Liver (tissue), 8 donors: ENCODE measurements at regions not wholly inside any gene's neighbourhood (a gene's known extent, or its start where the extent isn't known, plus 50 kb on each side); places are given as distances from the start of the nearest gene placed in this dataset.

Experiments
- DNase-seq: peaks from one replicate; pipeline ENCODE4 v3.0.0-alpha.2; 2017; ENCODE audit warnings: low spot score
- H3K27ac ChIP-seq, 2 donors: one replicate each; pipeline ENCODE4 v1.7.0; 2013; ENCODE audit warnings: inconsistent platforms in 2 of 2, low read length in 2 of 2, control low read depth in 1 of 2, low read depth in 1 of 2, mild to moderate bottlenecking in 1 of 2
- H3K27me3 ChIP-seq, 4 donors: one replicate each; pipeline versions ENCODE4 v1.6.1 to v1.7.0; 2013; ENCODE audit warnings: low read length in 3 of 4, inconsistent platforms in 1 of 4, mild to moderate bottlenecking in 1 of 4, moderate library complexity in 1 of 4; ENCODE audit not compliant: control insufficient read depth in 4 of 4, insufficient read depth in 4 of 4
- H3K36me3 ChIP-seq, 4 donors: one replicate each; pipeline versions ENCODE4 v1.6.1 to v1.7.0; 2013; ENCODE audit warnings: low read length in 3 of 4, mild to moderate bottlenecking in 3 of 4, low read depth in 1 of 4, moderate library complexity in 1 of 4; ENCODE audit not compliant: control insufficient read depth in 4 of 4, insufficient read depth in 3 of 4
- H3K4me1 ChIP-seq, 4 donors: one replicate each; pipeline versions ENCODE4 v1.6.1 to v1.7.0; 2013; ENCODE audit warnings: low read length in 3 of 4, mild to moderate bottlenecking in 3 of 4, moderate library complexity in 1 of 4; ENCODE audit not compliant: control insufficient read depth in 4 of 4, insufficient read depth in 4 of 4
- H3K4me3 ChIP-seq, 3 donors: one replicate each; pipeline versions ENCODE4 v1.6.1 to v1.7.0; 2013; ENCODE audit warnings: low read length in 3 of 3, control low read depth in 1 of 3, low read depth in 1 of 3, mild to moderate bottlenecking in 1 of 3
- H3K9ac ChIP-seq, 2 donors: one replicate each; pipeline ENCODE4 v1.7.0; 2013; ENCODE audit warnings: low read length in 2 of 2, mild to moderate bottlenecking in 2 of 2, moderate library complexity in 2 of 2, control low read depth in 1 of 2, low read depth in 1 of 2
- H3K9me3 ChIP-seq, 4 donors: one replicate each; pipeline versions ENCODE4 v1.6.1 to v1.7.0; 2013; ENCODE audit warnings: low read length in 3 of 4; ENCODE audit not compliant: control insufficient read depth in 4 of 4
- ATF3 ChIP-seq: IDR thresholded peaks from 2 replicates; pipeline ENCODE4 v1.6.1; 2016; ENCODE audit warnings: antibody characterized with exemption
- EGR1 ChIP-seq, 2 donors: IDR thresholded peaks; 2 replicates each; pipeline ENCODE4 v1.6.1; 2016 to 2018; ENCODE audit warnings: antibody characterized with exemption in 2 of 2, low read depth in 2 of 2
- FOXA1 ChIP-seq: IDR thresholded peaks from 2 replicates; pipeline ENCODE4 v1.6.1; 2016; ENCODE audit warnings: antibody characterized with exemption
- FOXA2 ChIP-seq: IDR thresholded peaks from 2 replicates; pipeline ENCODE4 v1.6.1; 2016; ENCODE audit warnings: antibody characterized with exemption
- GABPA ChIP-seq, 2 donors: IDR thresholded peaks in 1 of 2; conservative IDR thresholded peaks in 1 of 2; 2 replicates each; pipeline ENCODE4 v1.6.1; 2016; ENCODE audit warnings: antibody characterized with exemption in 2 of 2, mild to moderate bottlenecking in 1 of 2, moderate library complexity in 1 of 2
- HNF4A ChIP-seq, 2 donors: conservative IDR thresholded peaks; 2 replicates each; pipeline ENCODE4 v1.6.1; 2016; ENCODE audit warnings: antibody characterized with exemption in 2 of 2, mild to moderate bottlenecking in 2 of 2
- HNF4G ChIP-seq: IDR thresholded peaks from 2 replicates; pipeline ENCODE4 v1.6.1; 2016; ENCODE audit warnings: antibody characterized with exemption
- JUND ChIP-seq, 2 donors: IDR thresholded peaks; 2 replicates each; pipeline ENCODE4 v1.6.1; 2016; ENCODE audit warnings: antibody characterized with exemption in 2 of 2
- MAX ChIP-seq: IDR thresholded peaks from 2 replicates; pipeline ENCODE4 v1.6.1; 2016; ENCODE audit warnings: antibody characterized with exemption
- NR2F2 ChIP-seq: IDR thresholded peaks from 2 replicates; pipeline ENCODE4 v1.6.1; 2016; ENCODE audit warnings: antibody characterized with exemption
- RAD21 ChIP-seq, 2 donors: IDR thresholded peaks; 2 replicates each; pipeline ENCODE4 v1.6.1; 2016; ENCODE audit warnings: antibody characterized with exemption in 2 of 2, mild to moderate bottlenecking in 2 of 2
- RXRA ChIP-seq, 2 donors: IDR thresholded peaks; 2 replicates each; pipeline ENCODE4 v1.6.1; 2017 to 2018; ENCODE audit warnings: antibody characterized with exemption in 2 of 2, mild to moderate bottlenecking in 1 of 2
- SP1 ChIP-seq: IDR thresholded peaks from 2 replicates; pipeline ENCODE4 v1.6.1; 2018; ENCODE audit warnings: antibody characterized with exemption, mild to moderate bottlenecking
- TAF1 ChIP-seq: conservative IDR thresholded peaks from 2 replicates; pipeline ENCODE4 v1.6.1; 2016; ENCODE audit warnings: antibody characterized with exemption, mild to moderate bottlenecking
- YY1 ChIP-seq: IDR thresholded peaks from 2 replicates; pipeline ENCODE4 v1.6.1; 2016; ENCODE audit warnings: antibody characterized with exemption, mild to moderate bottlenecking
- WGBS: extraction: QIAGEN DNeasy Blood & Tissue Kit; methylation state at CpG from one replicate; pipeline ENCODE4 v1.1.7; 2013; 5-methylcytosine and 5-hydroxymethylcytosine counted together
- TF ChIP-seq, protein P1 (sequence below): IDR thresholded peaks from 2 replicates; pipeline ENCODE4 v1.6.1; 2016; ENCODE audit warnings: antibody characterized with exemption
- TF ChIP-seq, protein P2 (sequence below): fragments of 150-350 bp; IDR thresholded peaks from 2 replicates; pipeline ENCODE4 v1.5.1; 2017; ENCODE audit warnings: improper control_type of control experiment, low read depth, low read length; ENCODE audit not compliant: missing input control
- TF ChIP-seq, protein P3 (sequence below): IDR thresholded peaks from 2 replicates; pipeline ENCODE4 v1.6.1; 2016; ENCODE audit warnings: antibody characterized with exemption, mild to moderate bottlenecking
- donor health status: healthy.
- donor health status: healthy.
- donor health status: healthy.
- donor health status: healthy.
- donor health status: healthy.

DNA sequence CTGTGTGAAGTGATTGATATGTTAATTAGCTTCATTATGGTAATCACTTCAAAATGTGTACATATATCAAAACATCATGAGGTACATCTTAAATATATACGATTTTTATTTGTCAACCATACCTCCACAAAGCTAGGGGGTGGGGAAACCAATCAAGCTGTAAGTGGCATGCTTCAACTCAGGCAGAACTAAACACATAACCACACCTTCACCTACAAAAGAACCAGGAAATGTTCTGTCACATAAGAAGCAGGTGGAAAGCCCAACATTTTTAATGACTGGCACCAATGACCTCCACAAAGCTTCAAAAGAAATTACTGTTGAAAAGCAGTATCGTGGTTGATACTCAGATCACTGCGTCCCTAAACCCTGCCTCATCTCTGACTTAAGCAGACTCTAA, 867.7 kb upstream of the EEF2KMT start:
- Histone ChIP-seq H3K27me3 (peaks cover 0 to 6% (median 0%) of the 10 kb centered on the region in 4 donors), H3K9me3 (peaks cover 0 to 5% (median 2%) of the 10 kb centered on the region in 4 donors), H3K9ac (no peak overlapping the region), H3K27ac (no peak overlapping the region), H3K4me3 (no peak overlapping the region), H3K4me1 (no peaks in the 10 kb centered on the region), H3K36me3 (no peaks in the 10 kb centered on the region)
- no peak for DNase-seq
- 72% methylated on average over 3 of the region's 3 CpGs for WGBS
- no peak for TF ChIP-seq FOXA1
- TF ChIP-seq JUND (IDR thresholded peaks at IDR 0.05) = no peak
- TF ChIP-seq SP1 = no peak
- TF ChIP-seq YY1 = no peak
- TF ChIP-seq ATF3 = no peak
- no peak for TF ChIP-seq FOXA2
- TF ChIP-seq, protein P1, sequence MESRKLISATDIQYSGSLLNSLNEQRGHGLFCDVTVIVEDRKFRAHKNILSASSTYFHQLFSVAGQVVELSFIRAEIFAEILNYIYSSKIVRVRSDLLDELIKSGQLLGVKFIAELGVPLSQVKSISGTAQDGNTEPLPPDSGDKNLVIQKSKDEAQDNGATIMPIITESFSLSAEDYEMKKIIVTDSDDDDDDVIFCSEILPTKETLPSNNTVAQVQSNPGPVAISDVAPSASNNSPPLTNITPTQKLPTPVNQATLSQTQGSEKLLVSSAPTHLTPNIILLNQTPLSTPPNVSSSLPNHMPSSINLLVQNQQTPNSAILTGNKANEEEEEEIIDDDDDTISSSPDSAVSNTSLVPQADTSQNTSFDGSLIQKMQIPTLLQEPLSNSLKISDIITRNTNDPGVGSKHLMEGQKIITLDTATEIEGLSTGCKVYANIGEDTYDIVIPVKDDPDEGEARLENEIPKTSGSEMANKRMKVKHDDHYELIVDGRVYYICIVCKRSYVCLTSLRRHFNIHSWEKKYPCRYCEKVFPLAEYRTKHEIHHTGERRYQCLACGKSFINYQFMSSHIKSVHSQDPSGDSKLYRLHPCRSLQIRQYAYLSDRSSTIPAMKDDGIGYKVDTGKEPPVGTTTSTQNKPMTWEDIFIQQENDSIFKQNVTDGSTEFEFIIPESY = no peak
- TF ChIP-seq NR2F2 = no peak
- TF ChIP-seq, protein P2, sequence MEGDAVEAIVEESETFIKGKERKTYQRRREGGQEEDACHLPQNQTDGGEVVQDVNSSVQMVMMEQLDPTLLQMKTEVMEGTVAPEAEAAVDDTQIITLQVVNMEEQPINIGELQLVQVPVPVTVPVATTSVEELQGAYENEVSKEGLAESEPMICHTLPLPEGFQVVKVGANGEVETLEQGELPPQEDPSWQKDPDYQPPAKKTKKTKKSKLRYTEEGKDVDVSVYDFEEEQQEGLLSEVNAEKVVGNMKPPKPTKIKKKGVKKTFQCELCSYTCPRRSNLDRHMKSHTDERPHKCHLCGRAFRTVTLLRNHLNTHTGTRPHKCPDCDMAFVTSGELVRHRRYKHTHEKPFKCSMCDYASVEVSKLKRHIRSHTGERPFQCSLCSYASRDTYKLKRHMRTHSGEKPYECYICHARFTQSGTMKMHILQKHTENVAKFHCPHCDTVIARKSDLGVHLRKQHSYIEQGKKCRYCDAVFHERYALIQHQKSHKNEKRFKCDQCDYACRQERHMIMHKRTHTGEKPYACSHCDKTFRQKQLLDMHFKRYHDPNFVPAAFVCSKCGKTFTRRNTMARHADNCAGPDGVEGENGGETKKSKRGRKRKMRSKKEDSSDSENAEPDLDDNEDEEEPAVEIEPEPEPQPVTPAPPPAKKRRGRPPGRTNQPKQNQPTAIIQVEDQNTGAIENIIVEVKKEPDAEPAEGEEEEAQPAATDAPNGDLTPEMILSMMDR = no peak
- no peak for TF ChIP-seq EGR1 (IDR thresholded peaks at IDR 0.05; ENCODE audit: low read depth in 2 of 2)
- no peak for TF ChIP-seq HNF4G

GRCh38 chr16:5951486-5951885, 853.9 kb upstream of the EEF2KMT start:
- 82% methylated on average over 5 of the region's 5 CpGs for WGBS

More at GRCh38 chr16:5951486-5951885, 853.9 kb upstream of the EEF2KMT start:
- Histone ChIP-seq H3K27me3 (no peaks in the 10 kb centered on the region), H3K9ac (no peak overlapping the region), H3K4me1 (no peaks in the 10 kb centered on the region), H3K9me3 (no peaks in the 10 kb centered on the region), H3K27ac (no peak overlapping the region), H3K36me3 (no peaks in the 10 kb centered on the region), H3K4me3 (no peak overlapping the region)
- no peak for TF ChIP-seq MAX
- no peak for TF ChIP-seq FOXA1
- no peak for TF ChIP-seq GABPA (IDR thresholded peaks at IDR 0.05 in 1 of 2, conservative IDR thresholded peaks at IDR 0.05 in 1 of 2)
- TF ChIP-seq, protein P3, sequence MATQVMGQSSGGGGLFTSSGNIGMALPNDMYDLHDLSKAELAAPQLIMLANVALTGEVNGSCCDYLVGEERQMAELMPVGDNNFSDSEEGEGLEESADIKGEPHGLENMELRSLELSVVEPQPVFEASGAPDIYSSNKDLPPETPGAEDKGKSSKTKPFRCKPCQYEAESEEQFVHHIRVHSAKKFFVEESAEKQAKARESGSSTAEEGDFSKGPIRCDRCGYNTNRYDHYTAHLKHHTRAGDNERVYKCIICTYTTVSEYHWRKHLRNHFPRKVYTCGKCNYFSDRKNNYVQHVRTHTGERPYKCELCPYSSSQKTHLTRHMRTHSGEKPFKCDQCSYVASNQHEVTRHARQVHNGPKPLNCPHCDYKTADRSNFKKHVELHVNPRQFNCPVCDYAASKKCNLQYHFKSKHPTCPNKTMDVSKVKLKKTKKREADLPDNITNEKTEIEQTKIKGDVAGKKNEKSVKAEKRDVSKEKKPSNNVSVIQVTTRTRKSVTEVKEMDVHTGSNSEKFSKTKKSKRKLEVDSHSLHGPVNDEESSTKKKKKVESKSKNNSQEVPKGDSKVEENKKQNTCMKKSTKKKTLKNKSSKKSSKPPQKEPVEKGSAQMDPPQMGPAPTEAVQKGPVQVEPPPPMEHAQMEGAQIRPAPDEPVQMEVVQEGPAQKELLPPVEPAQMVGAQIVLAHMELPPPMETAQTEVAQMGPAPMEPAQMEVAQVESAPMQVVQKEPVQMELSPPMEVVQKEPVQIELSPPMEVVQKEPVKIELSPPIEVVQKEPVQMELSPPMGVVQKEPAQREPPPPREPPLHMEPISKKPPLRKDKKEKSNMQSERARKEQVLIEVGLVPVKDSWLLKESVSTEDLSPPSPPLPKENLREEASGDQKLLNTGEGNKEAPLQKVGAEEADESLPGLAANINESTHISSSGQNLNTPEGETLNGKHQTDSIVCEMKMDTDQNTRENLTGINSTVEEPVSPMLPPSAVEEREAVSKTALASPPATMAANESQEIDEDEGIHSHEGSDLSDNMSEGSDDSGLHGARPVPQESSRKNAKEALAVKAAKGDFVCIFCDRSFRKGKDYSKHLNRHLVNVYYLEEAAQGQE = no peak
- no peak for TF ChIP-seq ATF3
- TF ChIP-seq TAF1 = no peak
- no peak for TF ChIP-seq JUND (IDR thresholded peaks at IDR 0.05)
- no peak for TF ChIP-seq HNF4A (conservative IDR thresholded peaks at IDR 0.05)
- TF ChIP-seq HNF4G = no peak
- no peak for TF ChIP-seq RXRA (IDR thresholded peaks at IDR 0.05)
- TF ChIP-seq, protein P2 = no peak
- TF ChIP-seq EGR1 (IDR thresholded peaks at IDR 0.05; ENCODE audit: low read depth in 2 of 2) = no peak
- no peak for TF ChIP-seq YY1
- TF ChIP-seq, protein P1 = no peak
- TF ChIP-seq NR2F2 = no peak
- TF ChIP-seq SP1 = no peak
- TF ChIP-seq FOXA2 = no peak
- TF ChIP-seq RAD21 (IDR thresholded peaks at IDR 0.05) = no peak
- DNase-seq = no peak
